GM19468 (cell line): ENCODE measurements at regions not wholly inside any gene's neighbourhood (a gene's known extent, or its start where the extent isn't known, plus 50 kb on each side); places are given as distances from the start of the nearest gene placed in this dataset.
"Not testable (repeated sequence)": the region's sequence is repeated elsewhere in the genome, so short reads cannot be mapped to it uniquely, and the experiment has no call there.

Experiments
- ATAC-seq: cut with Tn5 transposase; IDR thresholded peaks from one replicate; pipeline ENCODE4 v1.9.1; 2021; ENCODE audit warnings: mild to moderate bottlenecking, moderate library complexity, moderate number of reproducible peaks; ENCODE audit not compliant: unreplicated experiment; ENCODE audit errors: extremely low read depth

GRCh38 chr9:71514344-71514975 is 253.9 kb downstream of the CEMIP2 start:
- no peak for ATAC-seq

- ATAC-seq, result no peak
Measured at GRCh38 chr9:71509054-71509453, 259.3 kb downstream of the CEMIP2 start.

- ATAC-seq, result not testable (repeated sequence)
Measured at GRCh38 chr9:71508141-71508540, 260.2 kb downstream of the CEMIP2 start.

GRCh38 chr9:71506821-71507220 is 261.5 kb downstream of the CEMIP2 start:
- no peak for ATAC-seq

- ATAC-seq, result no peak
Measured at GRCh38 chr9:71504636-71505035, 263.7 kb downstream of the CEMIP2 start.

GRCh38 chr9:71498691-71499090 is 269.6 kb downstream of the CEMIP2 start:
- ATAC-seq, result no peak

- no peak for ATAC-seq
Measured at GRCh38 chr9:71490810-71491209, 277.5 kb downstream of the CEMIP2 start.

- ATAC-seq, result no peak
Measured at GRCh38 chr9:71487061-71487460, 281.3 kb downstream of the CEMIP2 start.

GRCh38 chr9:71485326-71485725 is 283.0 kb downstream of the CEMIP2 start:
- no peak for ATAC-seq

- ATAC-seq, result no peak
Measured at GRCh38 chr9:71483436-71483835, 284.9 kb downstream of the CEMIP2 start.

GRCh38 chr9:71479621-71480020 is 288.7 kb downstream of the CEMIP2 start:
- no peak for ATAC-seq

GRCh38 chr9:71472400-71472799 is 295.9 kb downstream of the CEMIP2 start:
- ATAC-seq, result no peak

- no peak for ATAC-seq
Measured at GRCh38 chr9:71465392-71465791, 302.9 kb downstream of the CEMIP2 start.

GRCh38 chr9:71459082-71459481 is 309.2 kb downstream of the CEMIP2 start:
- no peak for ATAC-seq

GRCh38 chr9:71446473-71447411 is 321.6 kb downstream of the CEMIP2 start:
- ATAC-seq, result peak; percentile 40

- ATAC-seq, result no peak
Measured at GRCh38 chr9:71446106-71446472, 322.2 kb downstream of the CEMIP2 start.

- no peak for ATAC-seq
Measured at GRCh38 chr9:71442937-71443336, 321.5 kb upstream of the TRPM3 start.

- no peak for ATAC-seq
Measured at GRCh38 chr9:71441266-71441665, 319.8 kb upstream of the TRPM3 start.

GRCh38 chr9:71431931-71432330 is 310.5 kb upstream of the TRPM3 start:
- no peak for ATAC-seq

- not testable (repeated sequence) for ATAC-seq
Measured at GRCh38 chr9:71407341-71407740, 285.9 kb upstream of the TRPM3 start.

GRCh38 chr9:71403106-71403505 is 281.7 kb upstream of the TRPM3 start:
- no peak for ATAC-seq

- no peak for ATAC-seq
Measured at GRCh38 chr9:71393005-71393404, 271.6 kb upstream of the TRPM3 start.
